Prostate gland (tissue), 2 donors: ENCODE measurements at regions not wholly inside any gene's neighbourhood (a gene's known extent, or its start where the extent isn't known, plus 50 kb on each side); places are given as distances from the start of the nearest gene placed in this dataset.

Experiments used
- POLR2AphosphoS5 ChIP-seq: sonication (generic); formaldehyde crosslinking; IDR thresholded peaks from one replicate; pipeline ENCODE4 v1.6.1; 2017; ENCODE audit warnings: antibody characterized with exemption
- TF ChIP-seq, protein P1 (sequence below), 4 experiments: fragments of 200-600 bp in 2 of 4; fragments of 450-650 bp in 2 of 4; sonication (generic) in 2 of 4; IDR thresholded peaks; 1 replicate in 3 of 4; 2 replicates in 1 of 4; pipeline ENCODE4 v1.5.1; 2016 to 2019; ENCODE audit warnings: antibody characterized with exemption in 4 of 4, mild to moderate bottlenecking in 2 of 4, moderate library complexity in 2 of 4

DNA sequence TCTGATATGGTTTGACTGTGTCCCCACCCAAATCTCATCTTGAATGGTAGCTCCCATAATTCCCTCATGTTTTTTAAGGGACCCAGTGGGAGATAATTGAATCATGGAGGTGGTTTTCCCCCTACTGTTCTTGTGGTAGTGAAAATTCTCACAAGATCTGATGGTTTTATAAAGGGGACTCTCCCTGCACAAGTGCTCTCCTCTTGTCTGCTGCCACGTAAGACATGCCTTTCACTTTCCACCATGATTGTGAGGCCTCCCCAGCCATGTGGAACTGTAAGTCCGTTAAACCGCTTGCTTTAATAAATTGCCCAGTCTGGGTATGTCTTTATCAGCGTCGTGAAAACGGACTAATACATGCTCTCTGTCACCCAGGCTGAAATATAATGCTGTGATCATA, 200.9 kb upstream of the SLIT2 start:
- TF ChIP-seq POLR2AphosphoS5, result no peak
- TF ChIP-seq, protein P1, sequence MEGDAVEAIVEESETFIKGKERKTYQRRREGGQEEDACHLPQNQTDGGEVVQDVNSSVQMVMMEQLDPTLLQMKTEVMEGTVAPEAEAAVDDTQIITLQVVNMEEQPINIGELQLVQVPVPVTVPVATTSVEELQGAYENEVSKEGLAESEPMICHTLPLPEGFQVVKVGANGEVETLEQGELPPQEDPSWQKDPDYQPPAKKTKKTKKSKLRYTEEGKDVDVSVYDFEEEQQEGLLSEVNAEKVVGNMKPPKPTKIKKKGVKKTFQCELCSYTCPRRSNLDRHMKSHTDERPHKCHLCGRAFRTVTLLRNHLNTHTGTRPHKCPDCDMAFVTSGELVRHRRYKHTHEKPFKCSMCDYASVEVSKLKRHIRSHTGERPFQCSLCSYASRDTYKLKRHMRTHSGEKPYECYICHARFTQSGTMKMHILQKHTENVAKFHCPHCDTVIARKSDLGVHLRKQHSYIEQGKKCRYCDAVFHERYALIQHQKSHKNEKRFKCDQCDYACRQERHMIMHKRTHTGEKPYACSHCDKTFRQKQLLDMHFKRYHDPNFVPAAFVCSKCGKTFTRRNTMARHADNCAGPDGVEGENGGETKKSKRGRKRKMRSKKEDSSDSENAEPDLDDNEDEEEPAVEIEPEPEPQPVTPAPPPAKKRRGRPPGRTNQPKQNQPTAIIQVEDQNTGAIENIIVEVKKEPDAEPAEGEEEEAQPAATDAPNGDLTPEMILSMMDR (IDR thresholded peaks at IDR 0.05), result no peak
